K562 (cell line): ENCODE measurements at regions not wholly inside any gene's neighbourhood (a gene's known extent, or its start where the extent isn't known, plus 50 kb on each side); places are given as distances from the start of the nearest gene placed in this dataset.

ENCODE experiments used
- ATAC-seq: fragments of 200-7000 bp; cut with Tn5 transposase; 3 replicates; pipeline ENCODE4 v1.9.1; 2020; ENCODE audit warnings: moderate library complexity
- BruUV-seq: library from RNA; stranded (reverse); fragments of 400-500 nt; replicated peaks from 2 replicates; lab custom pipeline; 2021; lab: Mats Ljungman, UMichigan
- CTCF ChIA-PET: fragments of 300-600 bp; formaldehyde crosslinking; extraction: SDS; loops from one replicate; lab custom pipeline; 2021; ENCODE audit warnings: low intra/inter-chr PET ratio; lab: Yijun Ruan, JAX
- POLR2A ChIA-PET: fragments of 300-600, 350-650 bp; sonication (Branson Sonifier 250); formaldehyde crosslinking; extraction: SDS; loops from one replicate; lab custom pipeline; 2021; ENCODE audit warnings: antibody characterized with exemption, inconsistent platforms; lab: Yijun Ruan, JAX
- DNase-seq, 4 experiments: peaks; one replicate each; pipeline versions ENCODE4 v3.0.0 to v3.0.0-alpha.2; 2011 to 2018; ENCODE audit warnings: low spot score in 3 of 4, mixed read lengths in 3 of 4; ENCODE audit errors: extremely low read depth in 1 of 4
- FAIRE-seq: peaks from 2 replicates; lab custom pipeline; 2011; peaks lifted over from hg19 to GRCh38; lab: Jason Lieb, UNC
- H2AFZ ChIP-seq: 2 replicates; pipeline ENCODE4 v1.6.0; 2011; ENCODE audit warnings: low read depth, low read length, control low read depth, inconsistent platforms
- H3K27ac ChIP-seq: fragments of 200-600 bp; 3 replicates; pipeline ENCODE4 v1.8.0; 2011; ENCODE audit warnings: low read depth, mild to moderate bottlenecking, control low read depth, inconsistent platforms, low read length, moderate library complexity, mixed read lengths; ENCODE audit errors: extremely low read depth
- H3K27me3 ChIP-seq, 2 experiments: fragments of 300-600 bp in 1 of 2; 2 replicates in 1 of 2; 3 replicates in 1 of 2; pipeline versions ENCODE4 v1.6.0 to v1.8.0; 2011; ENCODE audit warnings: inconsistent platforms in 2 of 2, low read length in 2 of 2, mild to moderate bottlenecking in 1 of 2, mixed read lengths in 1 of 2, moderate library complexity in 1 of 2; ENCODE audit not compliant: control insufficient read depth in 2 of 2, insufficient read depth in 2 of 2
- H3K36me3 ChIP-seq: fragments of 300-600 bp; 3 replicates; pipeline ENCODE4 v1.8.0; 2011; ENCODE audit warnings: mild to moderate bottlenecking, low read length, inconsistent platforms; ENCODE audit not compliant: control insufficient read depth, insufficient read depth
- H3K4me1 ChIP-seq, 2 experiments: fragments of 200-600 bp in 1 of 2; replicated peaks in 1 of 2; 2 replicates in 1 of 2; 3 replicates in 1 of 2; pipeline versions ENCODE4 v1.5.1 to v1.8.0; 2011; ENCODE audit warnings: inconsistent platforms in 2 of 2, low read length in 2 of 2, mild to moderate bottlenecking in 1 of 2, mixed read lengths in 1 of 2, moderate library complexity in 1 of 2; ENCODE audit not compliant: control insufficient read depth in 2 of 2, insufficient read depth in 2 of 2
- H3K4me2 ChIP-seq: 2 replicates; pipeline ENCODE4 v1.6.1; 2011; ENCODE audit warnings: low read length, control low read depth, inconsistent platforms, mixed read lengths; ENCODE audit not compliant: insufficient read depth
- H3K4me3 ChIP-seq: fragments of 200-600 bp; sonication (generic), shearing (Covaris generic); 2 replicates; pipeline ENCODE4 v1.5.1; 2016; ENCODE audit warnings: control low read depth, inconsistent platforms
- H3K79me2 ChIP-seq: fragments of 200-600 bp; 3 replicates; pipeline ENCODE4 v1.8.0; 2011; ENCODE audit warnings: low read length, inconsistent platforms; ENCODE audit not compliant: control insufficient read depth, insufficient read depth
- H3K9ac ChIP-seq, 2 experiments: 2 replicates each; pipeline versions ENCODE4 v1.6.0 to v1.6.1; 2011; ENCODE audit warnings: low read depth in 2 of 2, low read length in 2 of 2, control low read depth in 1 of 2, inconsistent platforms in 1 of 2, mild to moderate bottlenecking in 1 of 2, mixed read lengths in 1 of 2; ENCODE audit not compliant: insufficient read depth in 1 of 2
- H3K9me1 ChIP-seq: one replicate; pipeline ENCODE4 v1.6.0; 2011; ENCODE audit warnings: inconsistent platforms, mild to moderate bottlenecking, low read length, moderate library complexity; ENCODE audit not compliant: control insufficient read depth, insufficient read depth
- H3K9me3 ChIP-seq: replicated peaks from 2 replicates; pipeline ENCODE4 v1.5.1; 2011; ENCODE audit warnings: low read depth, low read length, inconsistent platforms; ENCODE audit not compliant: control insufficient read depth, insufficient read depth
- H4K20me1 ChIP-seq: replicated peaks from 2 replicates; pipeline ENCODE4 v1.6.1; 2011; ENCODE audit warnings: low read length, inconsistent platforms, mixed read lengths; ENCODE audit not compliant: control insufficient read depth, insufficient read depth
- BMI1 ChIP-seq: fragments of 150-350 bp; IDR thresholded peaks from 2 replicates; pipeline ENCODE4 v1.6.1; 2014; ENCODE audit warnings: low read length
- CHD2 ChIP-seq: IDR thresholded peaks from 2 replicates; pipeline ENCODE4 v1.6.1; 2011; ENCODE audit warnings: low read depth, low read length
- IFI16 ChIP-seq: fragments of 250-450 bp; sonication (Bioruptor Pico); IDR thresholded peaks from 2 replicates; pipeline ENCODE4 v2.1.2; 2022; ENCODE audit warnings: mild to moderate bottlenecking, inconsistent platforms
- JUNB ChIP-seq: fragments of 450-650 bp; formaldehyde crosslinking; conservative IDR thresholded peaks from 2 replicates; pipeline ENCODE4 v1.4.0; 2020; ENCODE audit warnings: mild to moderate bottlenecking
- ZFP30 ChIP-seq: fragments of 250-450 bp; sonication (Bioruptor Pico); IDR thresholded peaks from 2 replicates; pipeline ENCODE4 v1.8.0; 2022; ENCODE audit warnings: moderate library complexity, mild to moderate bottlenecking, inconsistent platforms, borderline replicate concordance
- ZNF121 ChIP-seq: sonication (generic); formaldehyde crosslinking; conservative IDR thresholded peaks from 2 replicates; pipeline ENCODE4 v1.8.0; 2022; ENCODE audit warnings: missing genetic modification reagents
- ZNF274 ChIP-seq: IDR thresholded peaks from 2 replicates; pipeline ENCODE4 v1.6.1; 2011; ENCODE audit warnings: low read depth, mild to moderate bottlenecking, low read length, moderate library complexity, borderline replicate concordance
- ZNF354B ChIP-seq: fragments of 250-450 bp; sonication (Bioruptor Pico); IDR thresholded peaks from 2 replicates; pipeline ENCODE4 v1.4.0; 2020
- ZNF384 ChIP-seq: IDR thresholded peaks from 2 replicates; pipeline ENCODE4 v1.6.1; 2012; ENCODE audit warnings: low read depth, low read length, improper control_type of control experiment
- ZNF551 ChIP-seq: fragments of 250-450 bp; sonication (Bioruptor Pico); IDR thresholded peaks from 2 replicates; pipeline ENCODE4 v1.5.0; 2021; ENCODE audit warnings: mild to moderate bottlenecking, moderate library complexity
- in situ Hi-C: fragments of 300-500 bp; cut with MboI; formaldehyde crosslinking; loops from 4 replicates; pipeline ENCODE4 v1.15.0; 2018; ENCODE audit warnings: inconsistent platforms, mixed read lengths
- intact Hi-C: fragments of 100-400 bp; cut with micrococcal nuclease; formaldehyde crosslinking; loops from 2 replicates; pipeline ENCODE4 v1.14.2; 2022
- TF ChIP-seq, protein P1 (sequence below): fragments of 250-450 bp; sonication (Bioruptor Pico); IDR thresholded peaks from 2 replicates; pipeline ENCODE4 v1.5.0; 2021
- TF ChIP-seq, protein P2 (sequence below): fragments of 250-450 bp; sonication (Bioruptor Pico); IDR thresholded peaks from 2 replicates; pipeline ENCODE4 v1.4.0; 2020; ENCODE audit warnings: mild to moderate bottlenecking, moderate library complexity
- TF ChIP-seq, protein P3 (sequence below): fragments of 250-450 bp; sonication (Bioruptor Pico); IDR thresholded peaks from 2 replicates; pipeline ENCODE4 v1.4.0; 2020
- TF ChIP-seq, protein P4 (sequence below): fragments of 250-450 bp; sonication (Bioruptor Pico); IDR thresholded peaks from 2 replicates; pipeline ENCODE4 v1.6.1; 2021; ENCODE audit warnings: mild to moderate bottlenecking

- H3K4me2 ChIP-seq = no peak overlapping the region
- FAIRE-seq (no peak), ATAC-seq (no peak), DNase-seq (no peak)
- intact Hi-C loops = no loop called here
- ChIA-PET CTCF (no interaction called here), POLR2A (no interaction called here)
- H3K4me3 ChIP-seq = no peak overlapping the region
- H3K9ac ChIP-seq = no peak overlapping the region
- no peak overlapping the region for H3K27ac ChIP-seq
- no peaks in the 10 kb centered on the region for H3K9me3 ChIP-seq
- H3K36me3 ChIP-seq = no peaks in the 10 kb centered on the region
- no peaks in the 10 kb centered on the region for H3K27me3 ChIP-seq
- in situ Hi-C loops = no loop called here
- H4K20me1 ChIP-seq = no peaks in the 10 kb centered on the region
- no peaks in the 10 kb centered on the region for H3K9me1 ChIP-seq
- H2AFZ ChIP-seq = no peak overlapping the region
- no TSS peak for BruUV-seq
- no peaks in the 10 kb centered on the region for H3K79me2 ChIP-seq
- H3K4me1 ChIP-seq = no peaks in the 10 kb centered on the region
- TF ChIP-seq, protein P1, sequence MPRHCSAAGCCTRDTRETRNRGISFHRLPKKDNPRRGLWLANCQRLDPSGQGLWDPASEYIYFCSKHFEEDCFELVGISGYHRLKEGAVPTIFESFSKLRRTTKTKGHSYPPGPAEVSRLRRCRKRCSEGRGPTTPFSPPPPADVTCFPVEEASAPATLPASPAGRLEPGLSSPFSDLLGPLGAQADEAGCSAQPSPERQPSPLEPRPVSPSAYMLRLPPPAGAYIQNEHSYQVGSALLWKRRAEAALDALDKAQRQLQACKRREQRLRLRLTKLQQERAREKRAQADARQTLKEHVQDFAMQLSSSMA (CRISPR knock-in tag) = no peak
- TF ChIP-seq ZNF384 (no peak), CHD2 (no peak), ZNF551 (CRISPR knock-in tag) (no peak), ZFP30 (CRISPR knock-in tag) (no peak), JUNB (CRISPR knock-in tag) (no peak), ZNF354B (CRISPR knock-in tag) (no peak), ZNF121 (CRISPR knock-in tag) (no peak), IFI16 (CRISPR knock-in tag) (no peak), ZNF274 (no peak), BMI1 (no peak)
- TF ChIP-seq, protein P2, sequence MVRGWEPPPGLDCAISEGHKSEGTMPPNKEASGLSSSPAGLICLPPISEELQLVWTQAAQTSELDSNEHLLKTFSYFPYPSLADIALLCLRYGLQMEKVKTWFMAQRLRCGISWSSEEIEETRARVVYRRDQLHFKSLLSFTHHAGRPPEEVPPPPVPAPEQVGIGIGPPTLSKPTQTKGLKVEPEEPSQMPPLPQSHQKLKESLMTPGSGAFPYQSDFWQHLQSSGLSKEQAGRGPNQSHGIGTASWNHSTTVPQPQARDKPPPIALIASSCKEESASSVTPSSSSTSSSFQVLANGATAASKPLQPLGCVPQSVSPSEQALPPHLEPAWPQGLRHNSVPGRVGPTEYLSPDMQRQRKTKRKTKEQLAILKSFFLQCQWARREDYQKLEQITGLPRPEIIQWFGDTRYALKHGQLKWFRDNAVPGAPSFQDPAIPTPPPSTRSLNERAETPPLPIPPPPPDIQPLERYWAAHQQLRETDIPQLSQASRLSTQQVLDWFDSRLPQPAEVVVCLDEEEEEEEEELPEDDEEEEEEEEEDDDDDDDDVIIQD = no peak
- TF ChIP-seq, protein P3, sequence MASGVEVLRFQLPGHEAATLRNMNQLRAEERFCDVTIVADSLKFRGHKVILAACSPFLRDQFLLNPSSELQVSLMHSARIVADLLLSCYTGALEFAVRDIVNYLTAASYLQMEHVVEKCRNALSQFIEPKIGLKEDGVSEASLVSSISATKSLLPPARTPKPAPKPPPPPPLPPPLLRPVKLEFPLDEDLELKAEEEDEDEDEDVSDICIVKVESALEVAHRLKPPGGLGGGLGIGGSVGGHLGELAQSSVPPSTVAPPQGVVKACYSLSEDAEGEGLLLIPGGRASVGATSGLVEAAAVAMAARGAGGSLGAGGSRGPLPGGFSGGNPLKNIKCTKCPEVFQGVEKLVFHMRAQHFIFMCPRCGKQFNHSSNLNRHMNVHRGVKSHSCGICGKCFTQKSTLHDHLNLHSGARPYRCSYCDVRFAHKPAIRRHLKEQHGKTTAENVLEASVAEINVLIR (CRISPR knock-in tag) = no peak
- TF ChIP-seq, protein P4, sequence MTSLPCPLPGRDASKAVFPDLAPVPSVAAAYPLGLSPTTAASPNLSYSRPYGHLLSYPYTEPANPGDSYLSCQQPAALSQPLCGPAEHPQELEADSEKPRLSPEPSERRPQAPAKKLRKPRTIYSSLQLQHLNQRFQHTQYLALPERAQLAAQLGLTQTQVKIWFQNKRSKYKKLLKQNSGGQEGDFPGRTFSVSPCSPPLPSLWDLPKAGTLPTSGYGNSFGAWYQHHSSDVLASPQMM (CRISPR knock-in tag) = no peak
These were observed 960.9 kb downstream of the SOCS6 start for GRCh38 chr18:71249791-71250190.
